GM12878 (cell line): ENCODE measurements at regions not wholly inside any gene's neighbourhood (a gene's known extent, or its start where the extent isn't known, plus 50 kb on each side); places are given as distances from the start of the nearest gene placed in this dataset.

Experiments
- ATAC-seq: fragments of 200-7000 bp; cut with Tn5 transposase; 3 replicates; pipeline ENCODE4 v1.9.1; 2020; ENCODE audit warnings: mild to moderate bottlenecking, moderate library complexity
- BruUV-seq: library from RNA; stranded (reverse); fragments of 400-500 nt; replicated peaks from 2 replicates; lab custom pipeline; 2021; lab: Mats Ljungman, UMichigan
- CTCF ChIA-PET: fragments of 300-600 bp; sonication (Branson Sonifier 250); formaldehyde crosslinking; extraction: SDS; loops from one replicate; lab custom pipeline; 2021; ENCODE audit warnings: inconsistent platforms; lab: Yijun Ruan, JAX
- POLR2A ChIA-PET: fragments of 350-600 bp; formaldehyde crosslinking; extraction: SDS; loops from one replicate; lab custom pipeline; 2021; ENCODE audit warnings: inconsistent platforms; lab: Charles Lee
- RAD21 ChIA-PET: fragments of 300-600 bp; sonication (Branson Sonifier 250); formaldehyde crosslinking; loops from one replicate; lab custom pipeline; 2023; ENCODE audit warnings: antibody characterized with exemption; ENCODE audit not compliant: unreplicated experiment; lab: Charles Lee
- SMC1A ChIA-PET: fragments of 300-600 bp; sonication (Branson Sonifier 250); formaldehyde crosslinking; loops from one replicate; lab custom pipeline; 2023; ENCODE audit not compliant: unreplicated experiment, uncharacterized antibody; lab: Charles Lee
- DNase-seq: peaks from one replicate; pipeline ENCODE4 v3.0.0-alpha.2; 2011; ENCODE audit warnings: low read depth, low spot score
- FAIRE-seq: peaks from 3 replicates; lab custom pipeline; 2011; peaks lifted over from hg19 to GRCh38; lab: Jason Lieb, UNC
- H2AFZ ChIP-seq: 2 replicates; pipeline ENCODE4 v1.6.0; 2011; ENCODE audit warnings: low read depth, low read length, control low read depth; ENCODE audit not compliant: control insufficient read depth
- H3K27ac ChIP-seq: 2 replicates; pipeline ENCODE4 v1.5.1; 2011; ENCODE audit warnings: control low read depth; ENCODE audit not compliant: control insufficient read depth, insufficient read depth
- H3K27me3 ChIP-seq, 2 experiments: replicated peaks in 1 of 2; 2 replicates each; pipeline versions ENCODE4 v1.6.0 to v1.6.1; 2011; ENCODE audit warnings: low read length in 1 of 2; ENCODE audit not compliant: control insufficient read depth in 2 of 2, insufficient read depth in 2 of 2
- H3K36me3 ChIP-seq, 2 experiments: 2 replicates each; pipeline ENCODE4 v1.5.1; 2011; ENCODE audit warnings: low read length in 1 of 2; ENCODE audit not compliant: control insufficient read depth in 2 of 2, insufficient read depth in 2 of 2
- H3K4me1 ChIP-seq: 2 replicates; pipeline ENCODE4 v1.6.1; 2011; ENCODE audit warnings: mild to moderate bottlenecking, low read length, moderate library complexity, mixed read lengths; ENCODE audit not compliant: control insufficient read depth, insufficient read depth
- H3K4me2 ChIP-seq: 2 replicates; pipeline ENCODE4 v1.6.0; 2011; ENCODE audit warnings: control low read depth; ENCODE audit not compliant: control insufficient read depth, insufficient read depth
- H3K4me3 ChIP-seq: fragments of 200-600 bp; sonication (generic); 2 replicates; pipeline ENCODE4 v1.5.1; 2016
- H3K79me2 ChIP-seq: 2 replicates; pipeline ENCODE4 v1.6.0; 2011; ENCODE audit warnings: low read length; ENCODE audit not compliant: control insufficient read depth, insufficient read depth
- H3K9ac ChIP-seq: 2 replicates; pipeline ENCODE4 v1.8.0; 2011; ENCODE audit warnings: low read length, control low read depth, mixed read lengths; ENCODE audit not compliant: control insufficient read depth, insufficient read depth
- H3K9me3 ChIP-seq: replicated peaks from 3 replicates; pipeline ENCODE4 v1.5.1; 2011; ENCODE audit warnings: mild to moderate bottlenecking, low read length; ENCODE audit not compliant: control insufficient read depth, insufficient read depth
- H4K20me1 ChIP-seq: 2 replicates; pipeline ENCODE4 v1.6.0; 2011; ENCODE audit not compliant: control insufficient read depth, insufficient read depth
- CBX5 ChIP-seq: sonication (generic); IDR thresholded peaks from 2 replicates; pipeline ENCODE4 v1.6.1; 2016; ENCODE audit warnings: low read depth, moderate library complexity, mild to moderate bottlenecking, inconsistent platforms
- E2F4 ChIP-seq: IDR thresholded peaks from 2 replicates; pipeline ENCODE4 v1.6.1; 2012; ENCODE audit warnings: low read depth, low read length, improper control_type of control experiment
- E4F1 ChIP-seq: fragments of 450-650 bp; IDR thresholded peaks from 2 replicates; pipeline ENCODE4 v1.6.1; 2018; ENCODE audit warnings: borderline replicate concordance, mild to moderate bottlenecking; ENCODE audit not compliant: partially characterized antibody
- ETV6 ChIP-seq, 2 experiments: fragments of 450-650 bp in 1 of 2; IDR thresholded peaks in 1 of 2; conservative IDR thresholded peaks in 1 of 2; 2 replicates each; pipeline ENCODE4 v1.6.1; 2014; ENCODE audit warnings: antibody characterized with exemption in 1 of 2, borderline replicate concordance in 1 of 2, low read depth in 1 of 2, mild to moderate bottlenecking in 1 of 2, moderate library complexity in 1 of 2
- IKZF2 ChIP-seq, 2 experiments: fragments of 450-650 bp; IDR thresholded peaks; 2 replicates each; pipeline ENCODE4 v1.6.1; 2017; ENCODE audit warnings: mild to moderate bottlenecking in 2 of 2, moderate library complexity in 2 of 2
- MTA2 ChIP-seq: fragments of 450-650 bp; IDR thresholded peaks from 2 replicates; pipeline ENCODE4 v1.6.1; 2016; ENCODE audit warnings: low read depth, mild to moderate bottlenecking, moderate library complexity
- PAX5 ChIP-seq: IDR thresholded peaks from 2 replicates; pipeline ENCODE4 v1.6.1; 2011; ENCODE audit warnings: low read depth, low read length, borderline replicate concordance
- PAX8 ChIP-seq: fragments of 450-650 bp; IDR thresholded peaks from 2 replicates; pipeline ENCODE4 v1.6.1; 2017; ENCODE audit warnings: mild to moderate bottlenecking, moderate library complexity
- PML ChIP-seq: IDR thresholded peaks from 2 replicates; pipeline ENCODE4 v1.6.1; 2012; ENCODE audit warnings: low read length, inconsistent platforms
- POU2F2 ChIP-seq: IDR thresholded peaks from 3 replicates; pipeline ENCODE4 v1.6.1; 2011; ENCODE audit warnings: low read depth, mild to moderate bottlenecking, low read length, borderline replicate concordance
- RFX5 ChIP-seq: IDR thresholded peaks from 2 replicates; pipeline ENCODE4 v1.6.1; 2011; ENCODE audit warnings: low read depth, low read length, improper control_type of control experiment
- SMARCA5 ChIP-seq: fragments of 450-650 bp; IDR thresholded peaks from 2 replicates; pipeline ENCODE4 v1.6.1; 2017; ENCODE audit warnings: mild to moderate bottlenecking
- STAT3 ChIP-seq: IDR thresholded peaks from 2 replicates; pipeline ENCODE4 v1.6.1; 2011; ENCODE audit warnings: low read depth, low read length, improper control_type of control experiment
- YY1 ChIP-seq: IDR thresholded peaks from 2 replicates; pipeline ENCODE4 v1.6.1; 2011; ENCODE audit warnings: low read depth, mild to moderate bottlenecking, low read length
- WGBS: methylation state at CpG from one replicate; pipeline ENCODE4 v1.1.6; 2016; ENCODE audit warnings: low lambda C conversion rate; ENCODE audit not compliant: insufficient replicate concordance, insufficient coverage; ENCODE audit errors: missing lambda C conversion rate; 5-methylcytosine and 5-hydroxymethylcytosine counted together
- in situ Hi-C: fragments of 300-500 bp; cut with MboI; formaldehyde crosslinking; loops from 9 replicates; pipeline ENCODE4 v1.14.3; 2018; ENCODE audit warnings: mixed read lengths
- intact Hi-C: fragments of 100-400 bp; cut with micrococcal nuclease; formaldehyde crosslinking; loops from one replicate; pipeline ENCODE4 v1.14.2; 2022; ENCODE audit not compliant: unreplicated experiment
- TF ChIP-seq, protein P1 (sequence below): fragments of 450-650 bp; IDR thresholded peaks from 2 replicates; pipeline ENCODE4 v1.6.1; 2017; ENCODE audit warnings: antibody characterized with exemption, mild to moderate bottlenecking, moderate library complexity
- TF ChIP-seq, protein P2 (sequence below): IDR thresholded peaks from 2 replicates; pipeline ENCODE4 v1.6.1; 2011; ENCODE audit warnings: mild to moderate bottlenecking, low read depth, low read length, moderate library complexity; ENCODE audit not compliant: insufficient replicate concordance

DNA sequence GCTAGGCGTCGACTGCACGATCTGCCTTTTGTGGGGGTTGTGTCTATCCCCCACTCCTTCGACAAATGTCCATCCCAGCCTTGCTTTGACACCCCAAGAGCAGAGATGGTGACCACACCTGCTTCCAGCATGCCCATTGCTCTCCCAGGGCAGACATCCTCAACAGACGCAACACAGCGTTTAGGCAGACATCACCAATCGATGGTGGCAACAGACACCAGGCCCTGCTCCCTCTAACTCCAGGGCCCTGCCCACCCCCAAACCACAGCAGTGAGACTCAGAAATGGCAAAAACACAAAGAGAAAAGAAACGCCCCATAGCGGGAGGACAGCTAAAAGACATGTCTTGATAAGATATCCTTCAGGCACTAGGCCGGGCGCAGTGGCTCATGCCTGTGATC, 150.9 kb downstream of the CRYBB2 start:
- Histone ChIP-seq H3K9ac (no peak overlapping the region), H3K27ac (no peak overlapping the region), H3K9me3 (no peaks in the 10 kb centered on the region), H4K20me1 (no peaks in the 10 kb centered on the region), H3K27me3 (no peaks in the 10 kb centered on the region), H3K4me3 (no peak overlapping the region), H3K4me2 (no peak overlapping the region), H3K36me3 (peaks cover 5 to 10% of the 10 kb centered on the region in 2 experiments), H2AFZ (no peak overlapping the region), H3K4me1 (no peaks in the 10 kb centered on the region; the same call in 1 of the 2 replicates), H3K79me2 (no peaks in the 10 kb centered on the region)
- ATAC-seq (no peak), DNase-seq (no peak), FAIRE-seq (no peak)
- SMC1A ChIA-PET = no interaction called here
- POLR2A ChIA-PET = no interaction called here
- intact Hi-C loops (no loop called here), in situ Hi-C loops (no loop called here)
- CTCF ChIA-PET = interaction anchor here (0.5 kb wide), 1 partner anchor 302 kb away, joined by 4 read pairs; no protein-coding TSS in a partner anchor
- no TSS peak for BruUV-seq
- WGBS = 89% methylated on average over 11 of the region's 11 CpGs
- TF ChIP-seq POU2F2 = no peak
- no peak for TF ChIP-seq YY1
- no peak for TF ChIP-seq CBX5
- no peak for TF ChIP-seq E4F1
- no peak for TF ChIP-seq RFX5
- no peak for TF ChIP-seq E2F4
- TF ChIP-seq ETV6 (conservative IDR thresholded peaks at IDR 0.05 in 1 of 2, IDR thresholded peaks at IDR 0.05 in 1 of 2; ENCODE audit: borderline replicate concordance in 1 of 2, low read depth in 1 of 2) = no peak
- TF ChIP-seq STAT3 = no peak
- TF ChIP-seq PAX8 = no peak
- TF ChIP-seq PML = no peak
- TF ChIP-seq, protein P1, sequence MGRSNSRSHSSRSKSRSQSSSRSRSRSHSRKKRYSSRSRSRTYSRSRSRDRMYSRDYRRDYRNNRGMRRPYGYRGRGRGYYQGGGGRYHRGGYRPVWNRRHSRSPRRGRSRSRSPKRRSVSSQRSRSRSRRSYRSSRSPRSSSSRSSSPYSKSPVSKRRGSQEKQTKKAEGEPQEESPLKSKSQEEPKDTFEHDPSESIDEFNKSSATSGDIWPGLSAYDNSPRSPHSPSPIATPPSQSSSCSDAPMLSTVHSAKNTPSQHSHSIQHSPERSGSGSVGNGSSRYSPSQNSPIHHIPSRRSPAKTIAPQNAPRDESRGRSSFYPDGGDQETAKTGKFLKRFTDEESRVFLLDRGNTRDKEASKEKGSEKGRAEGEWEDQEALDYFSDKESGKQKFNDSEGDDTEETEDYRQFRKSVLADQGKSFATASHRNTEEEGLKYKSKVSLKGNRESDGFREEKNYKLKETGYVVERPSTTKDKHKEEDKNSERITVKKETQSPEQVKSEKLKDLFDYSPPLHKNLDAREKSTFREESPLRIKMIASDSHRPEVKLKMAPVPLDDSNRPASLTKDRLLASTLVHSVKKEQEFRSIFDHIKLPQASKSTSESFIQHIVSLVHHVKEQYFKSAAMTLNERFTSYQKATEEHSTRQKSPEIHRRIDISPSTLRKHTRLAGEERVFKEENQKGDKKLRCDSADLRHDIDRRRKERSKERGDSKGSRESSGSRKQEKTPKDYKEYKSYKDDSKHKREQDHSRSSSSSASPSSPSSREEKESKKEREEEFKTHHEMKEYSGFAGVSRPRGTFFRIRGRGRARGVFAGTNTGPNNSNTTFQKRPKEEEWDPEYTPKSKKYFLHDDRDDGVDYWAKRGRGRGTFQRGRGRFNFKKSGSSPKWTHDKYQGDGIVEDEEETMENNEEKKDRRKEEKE = no peak
- TF ChIP-seq, protein P2, sequence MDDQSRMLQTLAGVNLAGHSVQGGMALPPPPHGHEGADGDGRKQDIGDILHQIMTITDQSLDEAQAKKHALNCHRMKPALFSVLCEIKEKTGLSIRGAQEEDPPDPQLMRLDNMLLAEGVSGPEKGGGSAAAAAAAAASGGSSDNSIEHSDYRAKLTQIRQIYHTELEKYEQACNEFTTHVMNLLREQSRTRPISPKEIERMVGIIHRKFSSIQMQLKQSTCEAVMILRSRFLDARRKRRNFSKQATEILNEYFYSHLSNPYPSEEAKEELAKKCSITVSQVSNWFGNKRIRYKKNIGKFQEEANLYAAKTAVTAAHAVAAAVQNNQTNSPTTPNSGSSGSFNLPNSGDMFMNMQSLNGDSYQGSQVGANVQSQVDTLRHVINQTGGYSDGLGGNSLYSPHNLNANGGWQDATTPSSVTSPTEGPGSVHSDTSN = no peak
- TF ChIP-seq IKZF2 (IDR thresholded peaks at IDR 0.05) = no peak
- no peak for TF ChIP-seq MTA2
- no peak for TF ChIP-seq SMARCA5
- no peak for TF ChIP-seq PAX5
- RAD21 ChIA-PET = no interaction called here
